Left lung (tissue), 4 donors: ENCODE measurements at regions not wholly inside any gene's neighbourhood (a gene's known extent, or its start where the extent isn't known, plus 50 kb on each side); places are given as distances from the start of the nearest gene placed in this dataset.

Source experiments
- ATAC-seq: fragments of 200-7000 bp; cut with Tn5 transposase; one replicate; pipeline ENCODE4 v1.9.1; 2020; ENCODE audit warnings: moderate library complexity
- DNase-seq, 4 donors: peaks; one replicate each; pipeline ENCODE4 v3.0.0-alpha.2; 2013 to 2020
- H3K27ac ChIP-seq, 2 donors: fragments of 200-600 bp; sonication (generic) in 1 of 2; one replicate each; pipeline versions ENCODE4 v1.5.0 to v1.8.0; 2020 to 2021
- H3K27me3 ChIP-seq, 2 donors: fragments of 200-600 bp; sonication (generic) in 1 of 2; one replicate each; pipeline versions ENCODE4 v1.5.0 to v1.8.0; 2020 to 2021
- H3K36me3 ChIP-seq, 2 donors: fragments of 200-600 bp; sonication (generic) in 1 of 2; one replicate each; pipeline versions ENCODE4 v1.5.0 to v1.8.0; 2020 to 2021
- H3K4me1 ChIP-seq, 2 donors: fragments of 200-600 bp; one replicate each; pipeline ENCODE4 v1.8.0; 2021
- H3K4me3 ChIP-seq, 2 donors: fragments of 200-600 bp; sonication (generic) in 1 of 2; one replicate each; pipeline versions ENCODE4 v1.5.0 to v1.8.0; 2020 to 2021; ENCODE audit warnings: mild to moderate bottlenecking in 1 of 2
- H3K9me3 ChIP-seq, 2 donors: fragments of 200-600 bp; sonication (generic) in 1 of 2; one replicate each; pipeline versions ENCODE4 v1.5.0 to v1.8.0; 2020 to 2021
- intact Hi-C, 2 donors: fragments of 100-400 bp; cut with DNase I; formaldehyde crosslinking; loops; one replicate each; pipeline versions ENCODE4 v1.11.2 to v1.14.2; 2022
- TF ChIP-seq, protein P1 (sequence below), 2 donors: fragments of 200-600 bp; sonication (generic) in 1 of 2; IDR thresholded peaks; one replicate each; pipeline versions ENCODE4 v1.5.0 to v1.8.0; 2021; ENCODE audit warnings: antibody characterized with exemption in 2 of 2
- donor health status: DM: no; HTN: yes; CAD: no.
- donor health status: DM: no; HTN: no; CAD: no.

DNA sequence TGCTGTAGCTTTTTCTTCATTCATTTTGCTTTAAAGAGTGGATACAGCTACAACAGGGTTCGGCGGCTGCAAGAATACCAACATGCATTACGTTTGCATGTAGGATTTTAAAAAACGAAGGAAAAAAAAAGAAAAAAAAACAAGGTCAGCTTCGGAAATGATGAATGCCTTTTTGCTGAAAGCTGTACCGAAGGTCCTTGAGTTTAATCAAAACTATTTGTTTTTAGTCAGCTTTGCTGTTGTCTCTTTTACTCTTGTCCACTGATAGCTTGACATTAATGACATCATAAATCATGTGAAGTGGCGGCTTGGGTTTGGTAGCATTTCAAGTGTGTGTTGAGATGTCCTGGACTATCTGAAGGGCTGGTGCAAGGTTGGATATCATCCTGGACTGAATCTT lies 779.1 kb downstream of the NR2F1-AS1 start:
- TF ChIP-seq, protein P1, sequence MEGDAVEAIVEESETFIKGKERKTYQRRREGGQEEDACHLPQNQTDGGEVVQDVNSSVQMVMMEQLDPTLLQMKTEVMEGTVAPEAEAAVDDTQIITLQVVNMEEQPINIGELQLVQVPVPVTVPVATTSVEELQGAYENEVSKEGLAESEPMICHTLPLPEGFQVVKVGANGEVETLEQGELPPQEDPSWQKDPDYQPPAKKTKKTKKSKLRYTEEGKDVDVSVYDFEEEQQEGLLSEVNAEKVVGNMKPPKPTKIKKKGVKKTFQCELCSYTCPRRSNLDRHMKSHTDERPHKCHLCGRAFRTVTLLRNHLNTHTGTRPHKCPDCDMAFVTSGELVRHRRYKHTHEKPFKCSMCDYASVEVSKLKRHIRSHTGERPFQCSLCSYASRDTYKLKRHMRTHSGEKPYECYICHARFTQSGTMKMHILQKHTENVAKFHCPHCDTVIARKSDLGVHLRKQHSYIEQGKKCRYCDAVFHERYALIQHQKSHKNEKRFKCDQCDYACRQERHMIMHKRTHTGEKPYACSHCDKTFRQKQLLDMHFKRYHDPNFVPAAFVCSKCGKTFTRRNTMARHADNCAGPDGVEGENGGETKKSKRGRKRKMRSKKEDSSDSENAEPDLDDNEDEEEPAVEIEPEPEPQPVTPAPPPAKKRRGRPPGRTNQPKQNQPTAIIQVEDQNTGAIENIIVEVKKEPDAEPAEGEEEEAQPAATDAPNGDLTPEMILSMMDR (IDR thresholded peaks at IDR 0.05): no peak
- intact Hi-C loops: no loop called here

DNA sequence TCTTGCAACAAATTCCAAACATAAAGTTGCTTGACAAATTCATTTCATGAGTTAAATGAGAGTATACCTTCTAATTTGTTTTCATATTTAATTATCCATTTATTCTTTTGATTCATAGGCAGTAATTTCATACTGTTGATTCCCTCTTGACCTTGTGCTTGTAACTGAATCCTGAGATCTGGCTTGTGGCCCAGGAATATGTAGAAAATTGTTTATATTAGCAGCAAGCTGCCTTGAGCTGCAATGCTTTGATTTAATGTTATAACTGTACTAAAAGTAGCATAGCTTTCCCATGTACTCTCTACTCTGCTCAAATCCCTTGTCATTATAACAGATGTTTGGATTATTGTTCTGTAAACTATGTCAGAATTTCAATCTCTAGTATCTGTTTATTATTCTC lies 780.7 kb downstream of the NR2F1-AS1 start:
- DNase-seq (peak in 2 of 4 donors; percentile 42 to 64), ATAC-seq (no peak)
- Histone ChIP-seq H3K27me3 (no peaks in the 10 kb centered on the region), H3K36me3 (no peaks in the 10 kb centered on the region), H3K9me3 (peaks cover 0 to 9% of the 10 kb centered on the region in 2 donors), H3K27ac (no peak overlapping the region), H3K4me3 (no peak overlapping the region), H3K4me1 (no peaks in the 10 kb centered on the region)
- TF ChIP-seq, protein P1 (IDR thresholded peaks at IDR 0.05): no peak
- intact Hi-C loops: no loop called here

More for the DNA sequence above, 779.1 kb downstream of the NR2F1-AS1 start:
- H3K27me3 ChIP-seq: no peaks in the 10 kb centered on the region
- H3K9me3 ChIP-seq: no peaks in the 10 kb centered on the region
- DNase-seq (no peak), ATAC-seq (no peak)
- no peaks in the 10 kb centered on the region for H3K36me3 ChIP-seq
- no peak overlapping the region for H3K4me3 ChIP-seq
- H3K27ac ChIP-seq: no peak overlapping the region
- H3K4me1 ChIP-seq: no peaks in the 10 kb centered on the region

DNA sequence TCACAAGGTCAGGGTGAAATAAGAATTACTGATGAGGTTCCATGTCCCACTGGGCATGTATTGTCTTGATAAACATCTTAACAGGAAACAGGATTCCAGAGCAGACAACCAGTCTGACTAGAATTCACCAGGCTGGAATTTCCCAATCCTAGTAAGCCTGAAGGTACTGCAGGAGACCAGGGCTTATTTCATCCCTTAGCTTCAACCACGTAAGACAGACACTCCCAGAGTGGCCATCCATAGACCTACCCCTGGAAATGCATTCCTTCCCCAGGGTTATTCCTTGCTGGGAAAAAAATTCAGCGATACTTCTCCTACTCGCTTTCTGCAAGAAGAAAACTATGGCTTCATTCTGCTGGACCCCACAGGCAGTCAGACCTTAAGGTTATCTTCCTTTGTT lies 785.4 kb downstream of the NR2F1-AS1 start:
- Histone ChIP-seq H3K27me3 (no peaks in the 10 kb centered on the region), H3K4me3 (no peak overlapping the region), H3K9me3 (peaks cover 0 to 30% of the 10 kb centered on the region in 2 donors), H3K27ac (no peak overlapping the region), H3K4me1 (no peaks in the 10 kb centered on the region), H3K36me3 (no peaks in the 10 kb centered on the region)
- ATAC-seq (no peak), DNase-seq (no peak)
- TF ChIP-seq, protein P1 (IDR thresholded peaks at IDR 0.05): no peak
- intact Hi-C loops: no loop called here

DNA sequence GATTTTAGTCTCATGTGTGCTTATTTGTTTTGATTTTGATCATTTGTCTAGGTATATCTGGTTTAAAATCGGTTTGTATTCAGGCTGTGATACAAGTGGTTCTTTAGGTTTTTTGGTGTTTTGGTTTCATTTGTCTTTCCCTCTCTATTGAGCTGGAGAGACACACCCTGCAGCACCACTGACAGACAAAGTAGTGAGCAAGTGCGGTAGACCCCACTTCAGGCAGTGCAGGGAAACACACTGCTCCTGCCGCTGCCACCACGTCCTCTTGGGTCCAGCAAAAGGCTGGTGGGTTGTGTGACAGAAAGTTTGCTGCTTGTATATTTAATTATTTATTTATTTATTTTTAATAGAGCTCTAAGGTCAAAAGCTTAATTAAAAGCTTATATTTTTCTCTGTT lies 801.0 kb downstream of the NR2F1-AS1 start:
- no peak for ATAC-seq
- TF ChIP-seq, protein P1 (IDR thresholded peaks at IDR 0.05): no peak
- no peaks in the 10 kb centered on the region for H3K4me1 ChIP-seq
- no peaks in the 10 kb centered on the region for H3K27me3 ChIP-seq
- H3K36me3 ChIP-seq: no peaks in the 10 kb centered on the region
- intact Hi-C loops: no loop called here
- no peak for DNase-seq
- H3K9me3 ChIP-seq: no peaks in the 10 kb centered on the region
- no peak overlapping the region for H3K4me3 ChIP-seq
- no peak overlapping the region for H3K27ac ChIP-seq

DNA sequence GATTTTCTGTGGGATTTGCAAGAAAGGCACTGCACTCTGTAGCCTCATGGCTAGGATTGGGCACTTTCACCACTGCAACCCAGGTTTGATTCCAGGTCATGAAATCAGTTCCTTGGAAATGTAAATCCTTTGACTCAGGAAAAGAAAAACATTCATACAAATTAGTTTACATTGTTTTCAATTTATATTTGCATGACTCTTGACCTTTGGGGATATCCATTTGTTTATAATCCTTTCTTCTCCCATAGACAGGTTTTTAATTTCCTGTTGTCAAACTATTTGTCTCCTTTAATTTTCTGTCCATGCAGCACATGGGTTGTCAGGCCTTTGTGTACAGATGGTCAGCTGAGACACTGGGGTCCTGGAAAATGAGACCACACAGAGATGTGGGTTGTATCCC lies 801.5 kb downstream of the NR2F1-AS1 start:
- DNase-seq: no peak
- intact Hi-C loops: no loop called here
- Histone ChIP-seq H3K9me3 (no peaks in the 10 kb centered on the region), H3K4me3 (no peak overlapping the region), H3K27me3 (no peaks in the 10 kb centered on the region), H3K36me3 (no peaks in the 10 kb centered on the region), H3K27ac (no peak overlapping the region), H3K4me1 (no peaks in the 10 kb centered on the region)
- TF ChIP-seq, protein P1 (IDR thresholded peaks at IDR 0.05): no peak
- ATAC-seq: no peak
